HG03442 (cell line): ENCODE measurements at regions not wholly inside any gene's neighbourhood (a gene's known extent, or its start where the extent isn't known, plus 50 kb on each side); places are given as distances from the start of the nearest gene placed in this dataset.

Experiments
- ATAC-seq: cut with Tn5 transposase; IDR thresholded peaks from one replicate; pipeline ENCODE4 v1.9.1; 2021; ENCODE audit warnings: mild to moderate bottlenecking, moderate library complexity; ENCODE audit not compliant: unreplicated experiment

DNA sequence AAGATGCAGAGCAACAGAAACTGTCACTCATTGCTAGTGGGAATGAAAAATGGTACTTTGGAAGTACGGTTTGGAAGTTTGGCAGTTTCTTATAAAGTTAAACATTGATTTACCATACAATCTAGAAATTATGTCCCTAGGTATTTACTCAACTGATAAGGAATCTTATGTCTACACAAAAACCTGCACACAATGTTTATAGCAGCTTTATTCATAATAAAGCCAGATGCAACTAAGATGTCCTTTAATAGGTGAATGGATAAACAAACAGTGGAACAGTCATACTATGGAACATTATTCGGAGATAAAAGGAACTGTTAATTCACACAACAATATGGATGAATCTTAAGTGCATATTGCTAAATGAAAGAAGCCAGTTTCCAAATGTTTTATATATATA, 96.2 kb upstream of the SIRPA start:
- no peak for ATAC-seq

DNA sequence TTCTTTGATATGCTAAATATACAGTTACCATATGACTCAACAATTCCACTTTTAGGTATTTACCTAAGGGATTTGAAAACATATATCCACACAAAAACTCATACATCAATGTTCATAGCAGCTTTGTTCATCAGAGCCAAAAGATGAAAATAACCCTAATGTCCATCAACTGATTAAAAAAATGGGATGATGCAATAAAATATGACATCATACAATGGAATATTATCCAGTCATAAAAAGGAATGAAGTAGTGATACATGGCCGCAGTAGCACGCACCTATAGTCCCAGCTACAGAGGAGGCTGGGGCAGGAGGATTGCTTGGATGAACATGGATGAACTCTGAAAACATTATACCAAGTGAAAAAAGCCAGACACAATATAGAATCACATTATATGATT, 101.4 kb upstream of the SIRPA start:
- ATAC-seq, result no peak

DNA sequence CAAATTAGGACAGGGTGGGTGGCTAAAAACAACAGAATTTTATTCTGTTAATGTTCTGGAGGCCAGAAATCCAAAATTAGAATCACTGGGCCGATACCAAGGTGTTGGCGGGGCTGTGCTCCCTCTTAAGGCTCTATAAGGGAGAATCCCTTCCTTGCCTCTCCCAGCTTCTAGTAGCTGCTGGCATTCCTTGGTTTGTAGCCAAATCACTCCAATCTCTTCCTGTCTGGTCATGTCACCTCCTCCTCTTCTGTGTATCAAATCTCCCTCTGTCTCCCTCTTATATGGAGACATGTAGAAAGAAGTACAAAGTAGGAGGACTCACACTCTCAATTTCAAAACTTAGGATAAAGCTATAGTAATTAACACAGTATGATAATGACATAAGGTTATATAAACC, 102.9 kb upstream of the SIRPA start:
- ATAC-seq, result no peak

DNA sequence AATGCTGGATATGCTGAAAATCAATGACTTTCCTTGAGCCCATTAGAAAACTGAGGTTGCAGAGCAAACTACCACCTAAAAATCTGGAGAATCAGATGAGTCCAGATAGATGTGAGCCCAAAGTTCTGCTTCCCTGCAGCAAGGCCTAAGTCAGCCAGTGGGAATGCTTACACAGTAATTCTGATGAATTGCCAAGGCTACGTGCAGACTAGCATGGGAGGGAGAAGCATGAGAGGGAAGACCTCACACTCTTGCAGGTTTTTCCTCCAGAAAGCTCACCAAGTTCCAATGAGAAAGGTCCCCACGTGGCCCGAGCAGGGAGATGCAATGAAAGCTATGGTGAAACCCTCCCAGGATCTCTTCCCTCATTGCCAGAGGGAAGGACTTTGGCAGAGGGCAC, 104.8 kb upstream of the SIRPA start:
- no peak for ATAC-seq

DNA sequence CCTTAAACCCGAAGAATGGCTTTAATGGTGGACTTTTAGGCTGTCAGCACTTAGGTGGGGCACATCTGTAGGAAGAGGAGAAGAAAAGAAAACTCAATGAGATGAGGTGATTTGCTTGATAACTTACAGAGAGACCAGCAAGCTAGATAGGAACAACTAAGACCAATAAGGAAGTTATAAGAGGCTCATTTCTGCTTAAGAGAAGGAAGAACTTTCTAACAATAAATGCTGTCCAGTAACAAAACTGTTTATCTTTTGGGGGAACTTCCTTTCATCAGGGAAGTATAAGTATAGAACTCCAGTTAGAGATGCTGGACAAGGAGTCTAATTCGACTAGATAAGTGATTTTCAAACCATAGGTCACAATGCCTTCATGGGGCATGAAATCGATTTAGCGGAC, 107.2 kb upstream of the SIRPA start:
- ATAC-seq, result no peak

DNA sequence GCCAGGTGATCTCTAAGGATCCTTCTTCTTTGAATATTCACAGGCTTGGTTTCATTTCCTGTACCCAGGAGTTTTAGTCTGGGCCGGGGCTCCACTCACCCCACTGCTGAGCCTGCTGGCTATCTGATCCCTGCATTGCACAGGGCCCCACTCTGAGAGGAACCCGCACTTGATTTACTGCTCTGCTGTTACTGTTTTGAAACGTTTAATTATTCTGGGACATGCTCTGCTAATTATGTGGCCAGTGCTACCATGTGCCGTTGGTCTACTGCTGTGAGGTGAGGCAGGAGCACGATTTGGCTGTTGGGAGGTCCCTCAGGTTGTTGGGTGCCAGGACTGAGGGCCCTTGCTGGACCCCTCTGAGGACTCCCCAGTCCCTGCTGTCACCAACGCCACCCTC, 108.7 kb upstream of the SIRPA start:
- no peak for ATAC-seq

DNA sequence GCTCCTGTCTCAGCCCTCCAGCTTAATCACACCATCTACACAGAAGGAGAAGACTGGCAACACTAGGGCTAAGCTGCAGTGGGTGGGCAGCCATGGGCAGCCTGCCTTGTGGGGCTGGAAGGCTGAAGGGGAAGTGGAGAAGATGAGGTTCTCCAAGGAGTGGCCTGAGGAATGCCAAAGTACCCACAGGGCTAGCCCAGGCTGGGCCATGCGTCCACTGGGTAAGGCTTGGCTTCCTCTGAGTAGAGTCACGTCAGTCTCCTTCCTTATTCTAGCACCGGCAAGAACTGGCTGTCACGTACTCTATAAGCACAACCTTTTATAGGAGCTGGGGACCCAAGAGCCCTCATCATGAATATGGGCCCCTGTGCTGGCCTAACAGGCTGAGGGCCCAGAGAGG, 110.6 kb upstream of the SIRPA start:
- ATAC-seq, result no peak

DNA sequence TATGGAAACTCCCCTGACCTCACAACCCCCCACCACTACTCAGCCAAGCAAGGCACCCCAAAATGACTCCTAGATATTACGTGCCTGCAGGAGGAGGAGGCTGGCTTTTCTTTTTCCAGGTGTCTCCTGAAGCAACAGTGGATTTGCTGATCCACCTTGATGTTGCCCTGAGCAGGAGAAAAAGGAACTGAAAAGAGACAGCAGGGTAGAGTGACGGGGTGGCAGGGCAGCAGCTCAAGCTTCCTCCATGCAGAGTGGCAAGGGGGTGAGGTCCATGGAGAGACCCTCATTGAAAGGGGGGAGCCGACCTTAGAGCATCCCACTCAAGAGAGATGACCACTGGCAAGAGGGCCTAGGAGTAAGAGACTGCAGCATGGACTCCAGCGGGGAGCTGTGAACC, 112.0 kb upstream of the SIRPA start:
- ATAC-seq, result no peak

DNA sequence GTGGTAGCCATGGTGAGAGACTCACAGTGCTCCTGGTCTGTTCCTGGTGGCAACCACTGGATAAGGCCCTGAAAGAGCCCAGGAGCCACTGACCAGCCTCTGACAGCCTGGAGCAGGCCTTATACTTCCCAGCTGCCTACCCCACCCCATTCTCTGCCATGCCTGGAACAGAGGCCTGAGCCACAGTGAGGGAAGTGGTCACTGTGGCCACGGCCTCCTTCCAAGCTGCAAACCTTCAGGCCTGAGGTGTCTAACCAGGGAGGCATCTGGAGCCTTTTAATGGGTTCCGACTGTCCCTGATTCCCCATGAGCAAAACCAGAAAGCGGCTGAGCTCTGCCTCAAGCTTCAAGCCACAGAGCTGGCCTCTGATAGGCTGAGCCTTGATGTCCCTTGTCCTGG, 113.0 kb upstream of the SIRPA start:
- ATAC-seq, result no peak

DNA sequence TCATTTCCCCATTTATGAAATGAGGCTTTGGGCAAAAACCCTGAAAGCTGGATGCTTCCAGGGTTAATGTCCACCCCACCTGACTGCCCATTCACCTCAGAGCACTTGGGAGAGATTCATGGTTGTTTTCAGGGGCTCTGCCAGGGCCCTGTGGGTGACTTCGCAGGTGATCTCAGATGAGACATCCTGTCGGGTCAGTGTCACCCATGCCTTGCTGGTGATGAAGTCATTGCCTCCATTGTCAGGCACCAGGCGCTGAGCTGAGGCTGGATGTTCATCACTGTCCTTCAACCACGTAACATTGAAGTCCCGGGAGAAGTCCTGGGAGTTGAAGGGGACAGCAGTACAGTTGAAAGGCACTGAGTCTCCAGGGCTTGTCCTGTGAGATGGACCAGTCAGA, 115.6 kb upstream of the SIRPA start:
- no peak for ATAC-seq

DNA sequence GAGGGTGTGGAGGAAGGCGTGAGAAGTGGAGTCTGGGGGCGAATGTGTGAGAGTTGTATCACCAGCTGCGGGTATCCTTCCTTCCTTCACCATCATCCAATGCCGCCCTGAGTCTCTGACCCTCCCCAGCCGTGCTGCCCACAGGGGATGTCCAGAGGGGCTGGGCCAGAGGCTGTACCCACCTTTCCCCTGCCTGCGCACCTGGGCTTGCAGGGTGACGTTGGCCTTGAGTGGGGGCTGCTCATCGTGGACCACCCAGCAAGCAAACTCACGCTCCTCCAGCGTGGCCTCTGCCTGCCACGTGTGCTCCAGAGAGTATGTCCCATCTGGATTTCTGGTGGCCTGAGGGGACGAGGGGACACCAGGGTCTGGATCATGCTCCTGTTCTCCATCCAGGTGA, 116.9 kb upstream of the SIRPA start:
- no peak for ATAC-seq

DNA sequence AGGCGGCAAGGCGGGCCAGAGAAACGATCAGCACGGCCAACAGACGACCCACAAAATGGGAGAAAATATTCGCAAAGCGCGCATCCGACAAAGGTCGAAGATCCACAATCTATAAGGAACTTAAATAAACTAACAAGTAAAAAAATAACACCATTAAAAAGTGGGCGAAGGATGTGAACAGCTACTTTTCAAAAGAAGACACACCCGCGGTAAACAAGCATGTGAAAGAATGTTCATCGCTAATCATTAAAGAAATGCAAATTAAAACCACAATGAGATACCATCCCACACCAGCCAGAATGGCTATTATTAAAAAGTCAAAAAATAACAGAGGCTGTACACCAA, 117.8 kb upstream of the SIRPA start:
- ATAC-seq, result no peak

DNA sequence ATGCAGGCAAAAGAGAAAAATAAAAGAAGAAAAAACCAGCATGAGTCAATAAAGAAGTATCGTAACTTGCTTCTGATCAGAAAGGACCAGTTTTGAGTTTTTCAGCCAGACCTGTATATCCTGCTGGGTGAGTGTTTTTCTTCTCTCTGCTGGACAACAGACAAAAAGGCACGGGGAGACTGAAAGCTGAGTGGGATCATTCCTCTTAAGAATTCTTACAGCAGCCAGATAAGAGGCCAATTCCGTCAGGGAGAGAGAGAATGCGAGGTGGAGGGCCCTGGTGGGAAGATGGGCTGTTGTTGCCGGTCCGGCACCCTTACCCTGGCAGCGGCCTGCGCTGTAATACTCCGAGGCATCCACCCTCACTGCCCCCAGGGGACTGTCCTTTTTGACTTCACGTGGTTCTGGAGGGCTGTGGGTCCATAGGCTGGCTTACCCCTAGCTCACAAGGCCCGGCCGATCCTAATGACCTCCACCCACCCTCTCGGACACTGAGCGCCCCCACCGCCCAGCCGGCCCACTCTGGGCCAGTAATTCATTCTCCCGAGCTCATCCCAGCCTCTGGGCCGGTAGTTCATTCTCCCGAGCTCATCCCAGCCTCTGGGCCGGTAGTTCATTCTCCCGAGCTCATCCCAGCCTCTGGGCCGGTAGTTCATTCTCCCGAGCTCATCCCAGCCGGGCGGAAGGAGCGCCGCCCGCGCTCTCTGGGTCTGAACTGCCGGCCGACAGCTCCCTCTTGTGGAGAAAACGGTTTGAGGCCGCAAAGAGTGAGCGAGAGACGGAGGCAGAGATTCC, 118.3 kb upstream of the SIRPA start:
- peak; percentile 79 for ATAC-seq

DNA sequence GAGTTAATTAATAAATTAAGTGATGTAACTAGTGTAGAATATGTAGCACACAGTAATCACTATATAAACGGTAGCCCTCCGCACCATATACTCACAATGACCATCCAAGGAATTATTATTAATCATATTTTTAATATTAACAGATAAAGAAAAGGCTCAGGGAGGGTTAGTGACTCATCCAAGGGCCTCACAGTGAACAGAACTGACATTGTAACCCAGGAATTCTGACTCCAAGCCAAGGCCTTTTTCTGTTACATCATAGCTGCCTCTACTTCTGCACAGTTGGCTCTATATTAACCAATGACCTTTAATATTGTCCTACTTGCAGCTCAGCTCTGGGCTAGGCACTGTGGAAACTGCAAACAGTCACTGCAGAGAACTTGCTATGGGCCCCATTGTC, 117.5 kb upstream of the SIRPG start:
- ATAC-seq, result no peak

DNA sequence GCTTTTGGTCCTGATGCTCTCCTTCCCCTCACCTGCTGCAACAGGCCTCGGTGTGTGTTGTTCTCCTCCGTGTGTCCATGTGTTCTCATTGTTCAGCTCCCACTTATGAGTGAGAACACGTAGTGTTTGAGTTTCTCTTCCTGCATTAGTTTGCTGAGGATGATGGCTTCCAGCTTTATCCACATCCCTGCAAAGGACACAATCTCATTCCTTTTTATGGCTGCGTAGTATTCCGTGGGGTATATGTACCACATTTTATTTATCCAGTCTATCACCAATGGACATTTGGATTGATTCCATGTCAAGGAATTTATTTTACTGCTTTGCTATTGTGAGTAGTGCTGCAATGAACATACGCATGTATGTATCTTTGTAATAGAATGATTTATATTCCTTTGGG, 116.9 kb upstream of the SIRPG start:
- ATAC-seq, result no peak

DNA sequence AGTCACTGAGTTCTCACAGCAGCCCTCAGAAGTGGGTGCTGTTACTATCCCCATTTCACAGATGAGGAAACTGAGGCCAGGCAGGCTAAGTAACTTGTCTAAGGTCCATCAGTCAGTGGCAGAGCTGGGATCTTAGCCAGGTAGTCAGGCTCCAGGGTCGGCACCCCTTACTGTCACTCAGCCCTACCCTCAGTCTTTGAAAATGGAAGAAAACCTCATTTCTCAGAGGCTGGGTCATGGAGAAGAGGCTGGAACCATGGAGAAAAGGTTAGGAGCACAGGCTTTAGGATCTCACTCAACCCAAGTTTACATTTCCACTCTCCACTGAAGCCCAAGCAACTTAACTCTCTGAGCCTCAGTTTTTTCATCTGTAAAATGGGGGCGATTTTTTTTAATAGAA, 116.2 kb upstream of the SIRPG start:
- ATAC-seq, result no peak

DNA sequence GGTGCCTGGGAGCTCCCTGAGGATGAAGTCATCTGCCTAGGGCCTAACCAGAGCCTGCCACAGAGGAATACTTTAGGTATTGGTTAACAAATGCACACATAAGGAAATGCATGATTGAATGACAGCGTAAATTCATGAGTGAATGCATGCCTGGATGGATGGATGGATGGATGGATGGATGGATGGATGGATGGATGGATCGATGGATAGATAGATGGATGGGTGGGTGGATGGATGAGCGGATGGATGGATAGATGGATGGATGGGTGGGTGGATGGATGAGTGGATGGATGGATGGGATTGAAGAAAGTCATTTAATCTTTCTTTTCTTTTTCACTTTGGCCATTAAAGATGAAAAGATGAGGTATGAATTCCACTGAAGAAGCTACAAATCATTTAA, 111.9 kb upstream of the SIRPG start:
- no peak for ATAC-seq

DNA sequence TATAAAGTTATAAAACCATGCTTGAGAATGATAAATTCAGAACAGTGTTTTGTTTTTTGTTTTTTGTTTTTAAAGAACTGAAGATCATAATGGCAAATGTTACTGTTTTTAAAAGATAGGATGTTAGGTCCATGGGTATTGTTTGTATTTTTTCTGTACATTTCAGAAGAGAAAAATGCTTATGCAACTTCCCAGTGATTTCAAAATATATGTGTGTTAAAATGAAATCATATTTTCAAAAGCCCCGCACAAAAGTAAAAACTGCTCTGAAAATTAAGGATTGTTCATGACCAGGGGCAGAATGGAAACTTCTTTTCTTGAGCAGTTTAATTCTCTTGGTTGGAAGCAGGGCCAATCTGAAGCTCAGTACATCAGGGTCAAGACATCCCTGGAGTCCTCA, 109.2 kb upstream of the SIRPG start:
- ATAC-seq, result no peak

DNA sequence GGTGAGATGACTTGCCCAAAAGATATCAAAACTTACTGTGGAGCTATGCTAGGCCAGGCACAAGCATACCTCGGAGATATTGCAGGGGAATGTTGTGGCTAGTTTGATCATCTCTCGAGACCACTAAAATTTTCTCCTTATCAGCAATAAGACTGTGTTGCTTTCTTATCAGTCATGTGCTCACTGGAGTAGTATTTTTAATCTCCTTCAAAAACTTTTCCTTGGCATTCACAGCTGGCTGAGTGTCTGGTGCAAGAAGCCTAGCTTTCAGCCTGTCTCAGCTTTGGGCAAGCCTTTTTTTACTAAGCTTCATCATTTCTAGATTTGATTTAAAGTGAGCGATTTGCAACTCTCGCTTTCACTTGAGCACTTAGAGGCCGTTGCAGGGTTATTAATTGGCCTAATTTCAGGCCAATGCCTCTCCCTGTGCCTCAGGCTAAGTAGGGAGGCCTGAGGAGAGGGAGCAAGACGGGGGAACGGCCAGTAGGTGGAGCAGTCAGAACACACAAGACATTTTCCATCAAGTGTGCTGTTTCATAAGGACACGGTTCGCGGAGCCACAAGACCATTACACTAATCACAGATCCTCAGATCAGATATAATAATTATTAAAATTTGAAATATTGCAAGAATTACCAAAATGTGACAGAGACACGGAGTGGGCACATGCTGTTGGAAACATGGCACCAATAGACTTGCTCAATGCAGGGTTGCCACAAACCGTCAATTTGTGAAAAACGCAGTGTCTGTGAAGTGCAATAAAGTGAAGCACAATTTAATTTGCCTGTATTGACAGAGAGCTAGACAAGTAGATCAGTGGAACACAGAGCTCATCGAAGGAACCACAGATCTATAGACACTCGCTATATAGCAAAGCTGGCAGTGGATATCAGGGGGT, 106.8 kb upstream of the SIRPG start:
- ATAC-seq, result peak; percentile 59

DNA sequence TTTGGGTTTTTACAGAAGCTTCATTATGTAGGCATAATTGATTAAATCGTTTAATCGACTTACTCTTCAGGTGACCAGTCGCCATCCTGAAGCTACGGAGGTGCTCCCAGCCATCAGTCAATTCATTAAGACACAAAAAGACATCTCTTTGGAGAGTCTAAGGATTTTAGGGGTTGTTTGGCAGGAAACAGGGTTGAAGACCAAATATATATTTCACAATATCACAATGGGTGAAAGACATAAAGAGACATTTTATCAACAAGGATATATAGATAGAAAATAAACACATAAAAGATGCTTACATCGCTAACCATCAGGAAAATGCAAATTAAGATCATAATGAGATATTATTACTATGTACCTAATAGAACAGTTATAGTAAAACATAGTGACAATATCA, 104.0 kb upstream of the SIRPG start:
- ATAC-seq, result no peak

DNA sequence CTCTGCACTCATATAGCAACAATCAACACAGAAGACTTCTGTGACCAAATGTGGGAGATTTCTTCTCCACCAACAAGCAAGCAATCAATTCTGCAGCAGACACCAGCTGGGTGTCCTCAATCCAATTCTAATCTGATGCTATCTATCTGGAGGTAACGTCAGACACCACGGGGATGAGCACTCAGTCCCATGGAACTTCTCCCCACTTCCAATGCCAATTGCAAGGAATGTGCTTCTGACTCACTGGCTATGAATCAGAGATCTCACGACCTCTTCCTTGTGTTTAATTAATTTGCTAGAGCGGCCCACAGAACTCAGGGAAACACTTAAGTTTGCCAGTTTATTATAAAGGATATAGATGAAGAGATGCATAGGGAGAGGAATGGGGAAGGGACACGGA, 103.5 kb upstream of the SIRPG start:
- ATAC-seq, result no peak

DNA sequence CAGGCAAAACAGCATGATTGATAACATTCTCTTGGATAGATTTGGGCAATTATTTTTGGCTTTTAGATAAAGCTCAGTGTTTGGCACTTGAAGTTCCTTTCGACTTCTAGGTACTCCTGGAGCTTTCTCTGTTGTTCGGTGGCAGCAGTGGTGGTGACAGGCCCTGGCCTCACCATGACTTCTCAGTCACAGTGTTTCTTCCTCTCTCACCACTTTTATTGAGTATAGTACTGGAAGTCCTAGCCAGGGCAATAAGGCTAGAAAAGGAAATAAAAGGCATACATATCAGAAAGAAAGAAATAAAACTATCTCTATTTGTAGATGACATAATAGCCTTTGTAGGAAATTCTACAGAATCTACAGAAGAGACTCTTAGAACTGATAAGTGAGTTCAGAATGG, 101.2 kb upstream of the SIRPG start:
- no peak for ATAC-seq
